ENCODE measurements at regions not wholly inside any gene's neighbourhood (a gene's known extent, or its start where the extent isn't known, plus 50 kb on each side); places are given as distances from the start of the nearest gene placed in this dataset.
"Not testable (repeated sequence)": the region's sequence is repeated elsewhere in the genome, so short reads cannot be mapped to it uniquely, and the experiment has no call there.

- H3K4me3 ChIP-seq (ENCODE audit: low read depth, low read length), result no peak overlapping the region
- TF ChIP-seq, protein P1, sequence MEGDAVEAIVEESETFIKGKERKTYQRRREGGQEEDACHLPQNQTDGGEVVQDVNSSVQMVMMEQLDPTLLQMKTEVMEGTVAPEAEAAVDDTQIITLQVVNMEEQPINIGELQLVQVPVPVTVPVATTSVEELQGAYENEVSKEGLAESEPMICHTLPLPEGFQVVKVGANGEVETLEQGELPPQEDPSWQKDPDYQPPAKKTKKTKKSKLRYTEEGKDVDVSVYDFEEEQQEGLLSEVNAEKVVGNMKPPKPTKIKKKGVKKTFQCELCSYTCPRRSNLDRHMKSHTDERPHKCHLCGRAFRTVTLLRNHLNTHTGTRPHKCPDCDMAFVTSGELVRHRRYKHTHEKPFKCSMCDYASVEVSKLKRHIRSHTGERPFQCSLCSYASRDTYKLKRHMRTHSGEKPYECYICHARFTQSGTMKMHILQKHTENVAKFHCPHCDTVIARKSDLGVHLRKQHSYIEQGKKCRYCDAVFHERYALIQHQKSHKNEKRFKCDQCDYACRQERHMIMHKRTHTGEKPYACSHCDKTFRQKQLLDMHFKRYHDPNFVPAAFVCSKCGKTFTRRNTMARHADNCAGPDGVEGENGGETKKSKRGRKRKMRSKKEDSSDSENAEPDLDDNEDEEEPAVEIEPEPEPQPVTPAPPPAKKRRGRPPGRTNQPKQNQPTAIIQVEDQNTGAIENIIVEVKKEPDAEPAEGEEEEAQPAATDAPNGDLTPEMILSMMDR (IDR thresholded peaks at IDR 0.05; ENCODE audit: insufficient read depth, low read depth, low read length, missing control alignments), result no peak
- DNase-seq (ENCODE audit: low read depth), result no peak
Observed at GRCh38 chr1:157352817-157353408, 199.4 kb downstream of the FCRL5 start.

DNA sequence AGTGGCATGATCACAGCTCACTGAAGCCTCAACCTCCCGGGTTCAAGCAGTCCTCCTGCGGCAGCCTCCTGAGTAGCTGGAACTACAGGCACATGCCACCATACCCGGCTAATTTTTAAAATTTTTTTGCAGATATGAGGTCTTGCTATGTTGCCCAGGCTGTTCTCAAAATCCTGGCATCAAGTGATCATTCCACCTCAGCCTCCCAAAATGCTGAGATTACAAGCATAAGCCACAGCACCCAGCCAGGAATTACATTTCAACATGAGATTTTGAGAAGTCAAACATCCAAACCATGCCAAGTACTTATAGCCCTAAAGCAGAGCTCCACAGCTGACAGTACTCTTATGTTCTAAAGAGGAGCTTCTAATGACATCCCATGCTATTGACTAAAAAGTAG lies 200.1 kb downstream of the FCRL5 start:
- TF ChIP-seq, protein P1 (IDR thresholded peaks at IDR 0.05; ENCODE audit: insufficient read depth, low read depth, low read length, missing control alignments), result no peak
- no peak for DNase-seq (ENCODE audit: low read depth)
- H3K4me3 ChIP-seq (ENCODE audit: low read depth, low read length), result no peak overlapping the region

DNA sequence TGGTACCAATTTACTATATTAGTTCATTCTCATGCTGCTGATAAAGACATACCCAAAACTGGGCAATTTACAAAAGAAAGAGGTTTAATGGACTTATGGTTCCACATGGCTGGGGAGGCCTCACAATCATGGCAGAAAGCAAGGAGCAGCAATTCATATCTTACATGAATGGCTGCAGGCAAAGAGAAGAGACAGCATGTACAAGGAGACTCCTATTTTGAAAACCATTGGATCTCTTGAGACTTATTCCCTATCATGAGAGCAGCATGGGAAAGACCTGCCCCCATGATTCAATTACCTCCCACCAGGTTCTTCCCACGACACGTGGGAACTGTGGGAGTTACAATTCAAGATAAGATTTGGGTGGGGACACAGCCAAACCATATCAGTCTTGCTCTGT lies 200.5 kb downstream of the FCRL5 start:
- DNase-seq (ENCODE audit: low read depth); H3K4me3 ChIP-seq (ENCODE audit: low read depth, low read length): not testable (repeated sequence)

DNA sequence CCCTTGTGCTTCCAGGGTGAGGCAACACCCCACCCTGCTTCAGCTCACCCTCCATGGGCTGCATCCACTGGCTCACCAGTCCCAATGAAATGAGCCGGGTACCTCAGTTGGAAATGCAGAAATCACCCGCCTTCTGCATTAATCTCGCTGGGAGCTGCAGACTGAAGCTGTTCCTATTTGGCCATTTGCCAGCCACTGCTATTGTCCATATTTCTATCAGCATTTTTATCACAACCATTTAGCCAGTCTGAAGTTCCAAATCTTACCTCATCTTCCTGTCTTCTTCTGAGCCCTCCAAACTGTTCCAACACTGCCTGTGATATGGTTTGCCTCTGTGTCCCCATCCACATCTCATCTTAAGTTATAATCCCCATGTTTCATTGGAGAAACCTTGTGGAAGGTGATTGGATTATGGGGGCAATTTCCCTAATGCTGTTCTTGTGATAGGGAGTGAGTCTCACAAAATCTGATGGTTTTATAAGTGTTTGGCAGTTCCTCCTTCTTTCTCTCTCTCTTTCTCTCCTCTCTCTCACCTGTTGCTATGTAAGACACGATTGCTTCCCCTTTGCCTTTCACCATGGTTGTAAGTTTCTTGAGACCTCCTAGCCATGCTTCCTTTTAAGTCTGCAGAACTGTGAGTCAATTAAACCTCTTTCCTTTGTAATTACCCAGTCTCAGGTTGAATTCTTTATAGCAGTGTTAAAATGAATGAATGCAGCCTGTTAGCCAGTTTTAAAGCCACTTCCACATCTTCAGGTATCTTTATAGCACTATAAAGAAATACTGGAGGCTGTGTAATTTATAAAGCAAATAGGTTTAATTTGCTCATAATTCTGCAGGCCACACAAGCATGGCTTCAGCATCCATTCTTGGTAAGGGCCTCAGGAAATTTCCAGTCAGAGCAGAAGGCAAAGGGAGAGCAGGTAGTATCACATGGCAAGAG lies 203.5 kb downstream of the FCRL5 start:
- TF ChIP-seq, protein P1 (IDR thresholded peaks at IDR 0.05; ENCODE audit: insufficient read depth, low read depth, low read length, missing control alignments), result no peak
- DNase-seq (ENCODE audit: low read depth), result no peak
- no peak overlapping the region for H3K4me3 ChIP-seq (ENCODE audit: low read depth, low read length)

DNA sequence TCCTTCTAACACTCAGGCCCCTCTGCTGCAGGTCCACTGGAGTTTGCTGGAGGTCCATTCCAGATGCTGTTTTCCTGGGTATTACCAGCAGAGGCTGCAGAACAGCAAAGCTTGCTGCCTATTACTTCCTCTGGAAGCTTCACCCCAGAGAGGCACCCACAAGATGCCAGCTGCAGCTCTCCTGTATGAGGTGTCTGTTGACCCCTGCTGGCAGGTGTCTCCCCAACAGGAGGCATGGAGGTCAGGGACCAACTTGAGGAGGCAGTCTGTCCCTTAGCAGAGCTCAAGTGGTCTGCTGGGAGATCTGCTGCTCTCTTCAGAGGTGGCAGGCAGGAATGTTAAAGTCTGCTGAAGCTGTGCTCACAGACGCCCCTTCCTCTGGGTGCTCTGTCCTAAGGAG lies 204.8 kb downstream of the FCRL5 start:
- TF ChIP-seq, protein P1 (IDR thresholded peaks at IDR 0.05; ENCODE audit: insufficient read depth, low read depth, low read length, missing control alignments), result no peak
- no peak for DNase-seq (ENCODE audit: low read depth)
- no peak overlapping the region for H3K4me3 ChIP-seq (ENCODE audit: low read depth, low read length)

DNA sequence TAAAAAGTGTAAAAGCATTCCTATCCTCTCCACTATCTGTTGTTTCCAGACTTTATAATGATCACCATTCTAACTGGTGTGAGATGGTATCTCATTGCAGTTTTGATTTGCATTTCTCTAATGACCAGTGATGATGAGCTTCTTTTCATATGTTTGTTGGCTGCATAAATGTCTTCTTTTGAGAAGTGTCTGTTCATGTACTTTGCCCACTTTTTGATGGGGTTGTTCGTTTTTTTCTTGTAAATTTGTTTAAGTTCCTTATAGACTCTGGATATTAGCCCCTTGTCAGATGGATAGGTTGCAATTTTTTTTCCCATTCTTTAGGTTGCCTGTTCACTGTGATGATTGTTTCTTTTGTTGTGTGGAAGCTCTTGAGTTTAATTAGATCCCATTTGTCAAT lies 199.6 kb upstream of the ETV3 start:
- not testable (repeated sequence) for DNase-seq (ENCODE audit: low read depth); H3K4me3 ChIP-seq (ENCODE audit: low read depth, low read length)

GRCh38 chr1:157335056-157335455 lies 196.9 kb upstream of the ETV3 start:
- H3K4me3 ChIP-seq (ENCODE audit: low read depth, low read length), result no peak overlapping the region
- no peak for DNase-seq (ENCODE audit: low read depth)

More at GRCh38 chr1:157335056-157335455, 196.9 kb upstream of the ETV3 start:
- TF ChIP-seq, protein P1 (IDR thresholded peaks at IDR 0.05; ENCODE audit: insufficient read depth, low read depth, low read length, missing control alignments), result no peak

Data from GM12865 (cell line).